GM23248 (cell line): ENCODE measurements at regions not wholly inside any gene's neighbourhood (a gene's known extent, or its start where the extent isn't known, plus 50 kb on each side); places are given as distances from the start of the nearest gene placed in this dataset.

Experiments used
- DNase-seq: peaks from one replicate; pipeline ENCODE4 v3.0.0-alpha.2; 2015
- H2AFZ ChIP-seq: fragments of 200-600 bp; sonication (generic); 2 replicates; pipeline ENCODE4 v1.6.1; 2016; ENCODE audit warnings: antibody characterized with exemption
- H3F3A ChIP-seq: fragments of 200-600 bp; sonication (generic); 2 replicates; pipeline ENCODE4 v1.6.1; 2016; ENCODE audit warnings: mild to moderate bottlenecking, antibody characterized with exemption, mixed run types; ENCODE audit not compliant: insufficient read depth
- H3K27ac ChIP-seq: fragments of 200-600 bp; sonication (generic); 2 replicates; pipeline ENCODE4 v1.5.1; 2016; ENCODE audit warnings: mild to moderate bottlenecking
- H3K27me3 ChIP-seq: fragments of 200-600 bp; sonication (generic); replicated peaks from 2 replicates; pipeline ENCODE4 v1.6.1; 2016; ENCODE audit warnings: mild to moderate bottlenecking; ENCODE audit not compliant: insufficient read depth
- H3K36me3 ChIP-seq: fragments of 200-600 bp; sonication (generic); 2 replicates; pipeline ENCODE4 v1.6.1; 2016; ENCODE audit warnings: low read depth, mild to moderate bottlenecking
- H3K4me1 ChIP-seq: fragments of 200-600 bp; sonication (generic); 2 replicates; pipeline ENCODE4 v1.6.1; 2016; ENCODE audit warnings: mild to moderate bottlenecking; ENCODE audit not compliant: insufficient read depth
- H3K4me2 ChIP-seq: fragments of 200-600 bp; sonication (generic); one replicate; pipeline ENCODE4 v1.6.1; 2016; ENCODE audit warnings: mild to moderate bottlenecking; ENCODE audit not compliant: unreplicated experiment
- H3K4me3 ChIP-seq: fragments of 200-600 bp; sonication (generic); 2 replicates; pipeline ENCODE4 v1.5.1; 2016; ENCODE audit warnings: mild to moderate bottlenecking
- H3K79me2 ChIP-seq: fragments of 200-600 bp; sonication (generic); 2 replicates; pipeline ENCODE4 v1.6.1; 2016; ENCODE audit warnings: mild to moderate bottlenecking; ENCODE audit not compliant: insufficient read depth
- H3K9ac ChIP-seq: fragments of 200-600 bp; sonication (generic); 2 replicates; pipeline ENCODE4 v1.6.1; 2016; ENCODE audit warnings: mild to moderate bottlenecking
- H3K9me2 ChIP-seq: fragments of 200-600 bp; sonication (generic); 2 replicates; pipeline ENCODE4 v1.6.1; 2016; ENCODE audit warnings: mixed run types, mild to moderate bottlenecking, moderate library complexity; ENCODE audit not compliant: insufficient read depth
- H3K9me3 ChIP-seq: fragments of 200-600 bp; sonication (generic); one replicate; pipeline ENCODE4 v1.6.1; 2017; ENCODE audit warnings: low read depth
- H4K20me1 ChIP-seq: fragments of 200-600 bp; sonication (generic); 2 replicates; pipeline ENCODE4 v1.6.0; 2016; ENCODE audit not compliant: insufficient read depth
- EZH2 ChIP-seq: fragments of 200-600 bp; sonication (generic); IDR thresholded peaks from 2 replicates; pipeline ENCODE4 v1.6.1; 2018; ENCODE audit warnings: antibody characterized with exemption, mild to moderate bottlenecking; ENCODE audit not compliant: insufficient read depth, poor library complexity, severe bottlenecking
- EZH2phosphoT487 ChIP-seq: fragments of 200-600 bp; sonication (generic); IDR thresholded peaks from 2 replicates; pipeline ENCODE4 v1.6.1; 2018; ENCODE audit warnings: antibody characterized with exemption, moderate library complexity, mild to moderate bottlenecking, low read depth; ENCODE audit not compliant: insufficient read depth
- WGBS, 2 experiments: methylation state at CpG; one replicate each; pipeline ENCODE4 v1.1.6; 2015 to 2017; ENCODE audit warnings: low lambda C conversion rate in 2 of 2, low coverage in 1 of 2; ENCODE audit errors: missing lambda C conversion rate in 2 of 2; 5-methylcytosine and 5-hydroxymethylcytosine counted together
- in situ Hi-C: fragments of 300-500 bp; cut with MboI; formaldehyde crosslinking; loops from 2 replicates; pipeline ENCODE4 v1.15.0; 2020

- DNase-seq = no peak
- H3K27me3 ChIP-seq = no peaks in the 10 kb centered on the region
- TF ChIP-seq EZH2 (no peak), EZH2phosphoT487 (no peak)
- no peaks in the 10 kb centered on the region for H3F3A ChIP-seq
- H4K20me1 ChIP-seq = no peaks in the 10 kb centered on the region
- H3K9ac ChIP-seq = no peak overlapping the region
- H3K4me1 ChIP-seq = no peaks in the 10 kb centered on the region
- H3K4me2 ChIP-seq = no peak overlapping the region
- no peak overlapping the region for H3K4me3 ChIP-seq
- no peaks in the 10 kb centered on the region for H3K9me2 ChIP-seq
- H3K9me3 ChIP-seq = no peaks in the 10 kb centered on the region
- no peak overlapping the region for H3K27ac ChIP-seq
- no peak overlapping the region for H2AFZ ChIP-seq
- H3K79me2 ChIP-seq = no peaks in the 10 kb centered on the region
- WGBS, 2 experiments = 0 to 3% methylated on average over 3 of the region's 3 CpGs
- H3K36me3 ChIP-seq = no peaks in the 10 kb centered on the region
- in situ Hi-C loops = loop anchor here (10.0 to 25.0 kb wide), 2 partner anchors 60 to 538 kb away; no protein-coding TSS in a partner anchor
These were observed 65.5 kb upstream of the PCSK5 start for GRCh38 chr9:75824816-75825568.

DNA sequence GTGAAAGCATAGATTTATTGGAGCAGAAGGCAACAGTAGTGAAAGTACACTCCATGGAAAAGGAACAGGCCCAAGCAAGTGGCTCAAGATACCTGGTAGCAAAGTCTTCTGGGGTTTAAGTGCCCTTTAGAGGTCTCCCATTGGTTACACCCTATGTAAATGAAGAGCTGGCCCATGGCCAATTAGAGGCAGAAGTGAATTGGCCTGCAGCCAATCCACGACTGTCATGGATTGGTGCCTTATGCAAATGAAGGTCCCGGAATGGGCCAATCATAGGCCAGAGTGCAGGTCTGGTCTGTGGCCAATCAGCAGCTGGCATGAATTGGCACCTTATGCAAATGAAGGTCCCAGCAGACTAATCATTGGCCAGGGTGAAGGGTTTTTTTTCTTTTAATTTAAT lies 64.2 kb upstream of the PCSK5 start:
- Histone ChIP-seq H3K4me1 (no peaks in the 10 kb centered on the region), H2AFZ (no peak overlapping the region), H3K9ac (no peak overlapping the region), H3K9me3 (no peaks in the 10 kb centered on the region), H3K4me2 (no peak overlapping the region), H3K27ac (no peak overlapping the region), H3F3A (no peaks in the 10 kb centered on the region), H3K9me2 (no peaks in the 10 kb centered on the region), H3K4me3 (no peak overlapping the region), H3K36me3 (no peaks in the 10 kb centered on the region), H4K20me1 (no peaks in the 10 kb centered on the region), H3K27me3 (no peaks in the 10 kb centered on the region), H3K79me2 (no peaks in the 10 kb centered on the region)
- in situ Hi-C loops = loop anchor here (10.0 to 25.0 kb wide), 2 partner anchors 62 to 539 kb away; no protein-coding TSS in a partner anchor
- TF ChIP-seq EZH2 = no peak
- no peak for TF ChIP-seq EZH2phosphoT487
- DNase-seq = no peak
- WGBS, 2 experiments = 26 to 45% methylated on average over 2 of the region's 2 CpGs

GRCh38 chr9:75830303-75830702 lies 60.2 kb upstream of the PCSK5 start:
- H3K36me3 ChIP-seq = no peaks in the 10 kb centered on the region
- no peaks in the 10 kb centered on the region for H3K9me2 ChIP-seq
- H3K4me3 ChIP-seq = no peak overlapping the region
- TF ChIP-seq EZH2phosphoT487 = no peak
- no peak for TF ChIP-seq EZH2
- no peaks in the 10 kb centered on the region for H3K9me3 ChIP-seq
- DNase-seq = no peak
- no peaks in the 10 kb centered on the region for H3K4me1 ChIP-seq
- no peaks in the 10 kb centered on the region for H3F3A ChIP-seq
- H3K27ac ChIP-seq = no peak overlapping the region
- in situ Hi-C loops = loop anchor here (25.0 kb wide), 1 partner anchor 543 kb away; no protein-coding TSS in a partner anchor
- H3K79me2 ChIP-seq = no peaks in the 10 kb centered on the region
- no peak overlapping the region for H3K4me2 ChIP-seq
- no peaks in the 10 kb centered on the region for H3K27me3 ChIP-seq
- no peak overlapping the region for H3K9ac ChIP-seq
- no peaks in the 10 kb centered on the region for H4K20me1 ChIP-seq
- no peak overlapping the region for H2AFZ ChIP-seq

- H3K79me2 ChIP-seq = no peaks in the 10 kb centered on the region
- no peaks in the 10 kb centered on the region for H4K20me1 ChIP-seq
- no peak overlapping the region for H2AFZ ChIP-seq
- no peak overlapping the region for H3K4me2 ChIP-seq
- no peaks in the 10 kb centered on the region for H3K9me3 ChIP-seq
- no peak overlapping the region for H3K27ac ChIP-seq
- H3K4me1 ChIP-seq = no peaks in the 10 kb centered on the region
- H3K9ac ChIP-seq = no peak overlapping the region
- no peaks in the 10 kb centered on the region for H3K27me3 ChIP-seq
- H3K9me2 ChIP-seq = no peaks in the 10 kb centered on the region
- no peaks in the 10 kb centered on the region for H3F3A ChIP-seq
- no peak overlapping the region for H3K4me3 ChIP-seq
- in situ Hi-C loops = loop anchor here (25.0 kb wide), 1 partner anchor 546 kb away; no protein-coding TSS in a partner anchor
- H3K36me3 ChIP-seq = no peaks in the 10 kb centered on the region
- TF ChIP-seq EZH2 (no peak), EZH2phosphoT487 (no peak)
- no peak for DNase-seq
These were observed 56.7 kb upstream of the PCSK5 start for GRCh38 chr9:75833778-75834177.
